SU-DHL-6 (cell line): ENCODE measurements at regions not wholly inside any gene's neighbourhood (a gene's known extent, or its start where the extent isn't known, plus 50 kb on each side); places are given as distances from the start of the nearest gene placed in this dataset.

ENCODE experiments used
- CTCF ChIP-seq: fragments of 200-600 bp; sonication (generic); IDR thresholded peaks from one replicate; pipeline ENCODE4 v1.5.1; 2017; ENCODE audit warnings: antibody characterized with exemption, mild to moderate bottlenecking, low read length, moderate library complexity; ENCODE audit not compliant: insufficient read depth, poor library complexity, severe bottlenecking
- EZH2phosphoT487 ChIP-seq: fragments of 200-600 bp; sonication (generic), shearing (Covaris generic); conservative IDR thresholded peaks from 2 replicates; pipeline ENCODE4 v1.6.1; 2018; ENCODE audit warnings: mild to moderate bottlenecking, antibody characterized with exemption, low read length, moderate library complexity, mixed read lengths

DNA sequence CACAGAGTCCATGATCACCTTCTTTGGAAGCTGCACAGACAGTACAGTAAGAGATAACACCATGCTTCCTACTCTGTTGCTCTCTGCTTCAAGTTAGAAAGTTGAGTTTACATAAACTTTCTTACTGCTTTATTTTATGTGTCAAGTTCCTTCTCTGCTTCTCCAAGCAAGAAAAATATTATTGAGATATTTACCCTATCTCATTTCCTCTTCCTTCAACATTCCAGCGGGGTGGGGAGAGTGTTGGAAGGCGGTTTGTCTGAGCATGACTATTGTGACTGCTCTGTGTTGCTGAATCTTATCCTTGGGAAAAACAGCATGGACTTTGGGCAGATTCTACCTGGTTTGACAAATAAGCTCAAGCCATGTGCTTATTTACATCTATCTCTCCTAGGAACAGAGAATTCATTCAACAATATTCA lies 66.9 kb upstream of the EPB41L4A start:
- TF ChIP-seq CTCF (no peak), EZH2phosphoT487 (no peak)
